ENCODE measurements at regions not wholly inside any gene's neighbourhood (a gene's known extent, or its start where the extent isn't known, plus 50 kb on each side); places are given as distances from the start of the nearest gene placed in this dataset.

DNA sequence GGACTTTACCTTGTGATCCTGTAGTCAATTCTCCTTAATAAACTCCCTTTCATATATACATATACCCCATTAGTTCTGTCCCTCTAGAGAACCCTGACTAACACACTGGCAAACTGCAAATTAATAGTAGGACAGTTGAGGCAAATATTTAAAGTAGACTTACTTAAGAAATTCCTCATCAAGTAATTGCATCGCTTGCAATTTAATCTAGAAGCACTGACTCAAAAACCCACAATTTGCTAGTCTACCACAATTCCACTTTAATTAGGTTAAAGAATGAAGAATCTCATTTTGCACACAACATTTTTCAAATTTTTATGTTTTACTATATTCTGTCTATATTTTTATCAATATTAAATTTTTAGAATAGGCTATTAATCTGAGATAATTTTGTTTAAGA lies 188.1 kb downstream of the PLOD2 start:
- no peaks in the 10 kb centered on the region for H3K4me1 Mint-ChIP-seq (ENCODE audit: low read depth)
- H3K27me3 Mint-ChIP-seq (ENCODE audit: low read depth), result no peaks in the 10 kb centered on the region
- no peak overlapping the region for H3K4me3 Mint-ChIP-seq
- no peak for DNase-seq
- no peaks in the 10 kb centered on the region for H3K36me3 Mint-ChIP-seq (ENCODE audit: insufficient read depth)
- ATAC-seq, result no peak
- H3K9me3 Mint-ChIP-seq, result no peaks in the 10 kb centered on the region

DNA sequence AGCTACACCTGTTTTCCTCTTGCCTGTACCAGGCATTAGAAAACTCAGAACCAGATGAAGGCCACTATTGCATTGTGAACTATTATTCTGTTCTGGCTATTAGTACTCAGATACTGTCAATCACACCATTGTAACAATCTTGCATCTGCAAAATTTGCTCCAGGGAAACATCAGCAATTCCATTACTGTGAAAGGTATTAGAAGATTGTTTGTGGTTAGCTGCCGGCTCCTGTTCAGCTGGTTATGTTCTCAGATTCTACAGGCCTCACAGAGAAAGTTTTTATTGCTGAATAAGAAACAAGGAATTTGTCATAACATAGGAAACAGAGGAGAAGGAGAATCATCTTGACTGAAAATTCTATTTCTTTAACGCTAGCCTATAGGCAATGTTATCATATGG lies 179.9 kb downstream of the PLOD2 start:
- no peaks in the 10 kb centered on the region for H3K36me3 Mint-ChIP-seq (ENCODE audit: insufficient read depth)
- peaks cover 16% of the 10 kb centered on the region for H3K9me3 Mint-ChIP-seq
- DNase-seq (no peak), ATAC-seq (no peak)
- no peak overlapping the region for H3K4me3 Mint-ChIP-seq
- no peaks in the 10 kb centered on the region for H3K4me1 Mint-ChIP-seq (ENCODE audit: low read depth)
- no peaks in the 10 kb centered on the region for H3K27me3 Mint-ChIP-seq (ENCODE audit: low read depth)

DNA sequence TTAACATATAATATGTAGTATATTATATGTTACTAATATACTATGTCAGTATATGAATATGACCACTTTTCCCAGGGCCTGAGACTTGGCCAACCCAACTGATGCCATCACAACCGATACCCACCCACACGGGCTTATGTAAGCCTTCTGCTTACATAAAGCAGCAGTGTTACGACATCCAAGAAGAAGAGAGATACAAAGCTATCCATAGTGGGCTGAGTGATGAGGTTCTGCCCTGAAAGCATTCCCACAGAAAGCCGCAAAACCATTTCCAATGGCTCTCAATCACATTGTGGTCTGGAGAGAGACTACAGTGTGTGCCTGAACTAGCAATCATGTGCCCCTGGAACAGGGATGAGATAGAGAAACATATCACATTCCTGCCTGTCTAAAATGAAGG lies 177.9 kb downstream of the PLOD2 start:
- Mint-ChIP-seq H3K4me3 (no peak overlapping the region), H3K27me3 (ENCODE audit: low read depth) (no peaks in the 10 kb centered on the region), H3K4me1 (ENCODE audit: low read depth) (no peaks in the 10 kb centered on the region), H3K9me3 (peaks cover 19% of the 10 kb centered on the region), H3K36me3 (ENCODE audit: insufficient read depth) (no peaks in the 10 kb centered on the region)
- no peak for DNase-seq
- no peak for ATAC-seq

Data from activated T-cell treated with anti-CD3 and anti-CD28 coated beads, Interleukin-2, amount 50 U/mL, for 4 hours (primary cell).